HEK293 (cell line): ENCODE measurements at regions not wholly inside any gene's neighbourhood (a gene's known extent, or its start where the extent isn't known, plus 50 kb on each side); places are given as distances from the start of the nearest gene placed in this dataset.
"Not testable (repeated sequence)": the region's sequence is repeated elsewhere in the genome, so short reads cannot be mapped to it uniquely, and the experiment has no call there.

Experiments
- CTCF ChIA-PET: fragments of 350-600 bp; formaldehyde crosslinking; extraction: SDS; loops from one replicate; lab custom pipeline; 2021; ENCODE audit warnings: antibody characterized with exemption; lab: Yijun Ruan, JAX
- POLR2A ChIA-PET: fragments of 300-600 bp; formaldehyde crosslinking; extraction: SDS; loops from one replicate; lab custom pipeline; 2020; ENCODE audit warnings: antibody characterized with exemption, inconsistent platforms; lab: Yijun Ruan, JAX
- H3K27ac ChIP-seq: fragments of 200-500 bp; sonication (Bioruptor generic); 2 replicates; pipeline ENCODE4 v1.5.1; 2014; ENCODE audit warnings: low read depth, low read length, control low read depth, inconsistent platforms; ENCODE audit errors: extremely low read depth
- H3K36me3 ChIP-seq, 2 experiments: fragments of 200-500 bp in 1 of 2; sonication (Bioruptor generic) in 1 of 2; 1 replicate in 1 of 2; 2 replicates in 1 of 2; pipeline ENCODE4 v1.5.1; 2014 to 2017; ENCODE audit warnings: inconsistent platforms in 2 of 2, low read length in 2 of 2; ENCODE audit not compliant: control insufficient read depth in 2 of 2, insufficient read depth in 1 of 2
- H3K4me1 ChIP-seq: fragments of 200-500 bp; sonication (Bioruptor generic); 2 replicates; pipeline ENCODE4 v1.5.1; 2014; ENCODE audit warnings: mild to moderate bottlenecking, low read length, inconsistent platforms; ENCODE audit not compliant: control insufficient read depth, insufficient read depth
- H3K4me3 ChIP-seq: 2 replicates; pipeline ENCODE4 v1.5.1; 2011; ENCODE audit warnings: low read depth, mild to moderate bottlenecking, control low read depth, low read length, moderate library complexity
- H3K9me3 ChIP-seq: fragments of 200-500 bp; sonication (Bioruptor generic); 2 replicates; pipeline ENCODE4 v1.5.1; 2014; ENCODE audit warnings: low read depth, low read length, inconsistent platforms; ENCODE audit not compliant: control insufficient read depth, insufficient read depth
- PRDM6 ChIP-seq: fragments of 450-650 bp; formaldehyde crosslinking; IDR thresholded peaks from 2 replicates; pipeline ENCODE4 v1.5.1; 2017; ENCODE audit warnings: missing biosample characterization, missing genetic modification characterization
- SCRT1 ChIP-seq: fragments of 450-650 bp; formaldehyde crosslinking; IDR thresholded peaks from 2 replicates; pipeline ENCODE4 v1.5.1; 2016; ENCODE audit warnings: missing biosample characterization, missing genetic modification characterization, borderline replicate concordance
- SCRT2 ChIP-seq: fragments of 450-650 bp; formaldehyde crosslinking; IDR thresholded peaks from 2 replicates; pipeline ENCODE4 v1.5.1; 2016; ENCODE audit warnings: missing biosample characterization, missing genetic modification characterization
- ZBTB8A ChIP-seq: fragments of 450-650 bp; formaldehyde crosslinking; IDR thresholded peaks from 2 replicates; pipeline ENCODE4 v1.5.1; 2016; ENCODE audit warnings: missing biosample characterization, missing genetic modification characterization
- ZNF10 ChIP-seq: fragments of 450-650 bp; formaldehyde crosslinking; IDR thresholded peaks from 2 replicates; pipeline ENCODE4 v1.5.1; 2017; ENCODE audit warnings: missing biosample characterization, missing genetic modification characterization
- ZNF132 ChIP-seq: fragments of 450-650 bp; formaldehyde crosslinking; IDR thresholded peaks from 2 replicates; pipeline ENCODE4 v1.5.1; 2017; ENCODE audit warnings: missing biosample characterization, missing genetic modification characterization, borderline replicate concordance
- ZNF239 ChIP-seq: fragments of 450-650 bp; formaldehyde crosslinking; IDR thresholded peaks from 2 replicates; pipeline ENCODE4 v1.5.1; 2016; ENCODE audit warnings: missing biosample characterization, missing genetic modification characterization
- ZNF274 ChIP-seq, 2 experiments: fragments of 200-500 bp in 1 of 2; fragments of 450-650 bp in 1 of 2; sonication (Bioruptor generic) in 1 of 2; formaldehyde crosslinking in 1 of 2; IDR thresholded peaks; 2 replicates each; pipeline versions ENCODE4 v1.5.1 to v1.6.1; 2014 to 2016; ENCODE audit warnings: borderline replicate concordance in 1 of 2, inconsistent platforms in 1 of 2, low read length in 1 of 2, missing biosample characterization in 1 of 2, missing genetic modification characterization in 1 of 2
- ZNF324 ChIP-seq: fragments of 450-650 bp; formaldehyde crosslinking; IDR thresholded peaks from 2 replicates; pipeline ENCODE4 v1.5.1; 2016; ENCODE audit warnings: missing biosample characterization, missing genetic modification characterization
- ZNF423 ChIP-seq: fragments of 450-650 bp; formaldehyde crosslinking; IDR thresholded peaks from 2 replicates; pipeline ENCODE4 v1.5.1; 2016; ENCODE audit warnings: missing biosample characterization, missing genetic modification characterization
- ZNF529 ChIP-seq: fragments of 450-650 bp; formaldehyde crosslinking; IDR thresholded peaks from 2 replicates; pipeline ENCODE4 v1.5.1; 2017; ENCODE audit warnings: missing genetic modification characterization, missing biosample characterization; ENCODE audit not compliant: insufficient replicate concordance
- ZNF654 ChIP-seq: fragments of 450-650 bp; formaldehyde crosslinking; IDR thresholded peaks from 2 replicates; pipeline ENCODE4 v1.5.1; 2016; ENCODE audit warnings: low read depth, missing biosample characterization, missing genetic modification characterization
- ZNF660 ChIP-seq: fragments of 450-650 bp; IDR thresholded peaks from 2 replicates; pipeline ENCODE4 v1.5.1; 2018; ENCODE audit warnings: missing biosample characterization, mild to moderate bottlenecking, missing genetic modification characterization
- ZNF747 ChIP-seq: fragments of 450-650 bp; formaldehyde crosslinking; IDR thresholded peaks from 2 replicates; pipeline ENCODE4 v1.5.1; 2016; ENCODE audit warnings: missing biosample characterization, missing genetic modification characterization
- ZNF776 ChIP-seq: fragments of 450-650 bp; formaldehyde crosslinking; IDR thresholded peaks from 2 replicates; pipeline ENCODE4 v1.5.0; 2017; ENCODE audit warnings: missing biosample characterization, missing genetic modification characterization, borderline replicate concordance
- ZSCAN5A ChIP-seq: fragments of 450-650 bp; formaldehyde crosslinking; IDR thresholded peaks from 2 replicates; pipeline ENCODE4 v1.5.1; 2016; ENCODE audit warnings: missing biosample characterization, missing genetic modification characterization
- TF ChIP-seq, protein P1 (sequence below): fragments of 450-650 bp; formaldehyde crosslinking; IDR thresholded peaks from 2 replicates; pipeline ENCODE4 v1.5.1; 2016; ENCODE audit warnings: missing biosample characterization, missing genetic modification characterization

GRCh38 chr9:3735251-3735650 is 209.4 kb upstream of the RFX3 start:
- no peak overlapping the region for H3K27ac ChIP-seq
- CTCF ChIA-PET, result interaction anchor here (0.7 to 4.6 kb wide), 4 partner anchors 604 to 887 kb away, joined by 5 to 29 read pairs (median 14); no protein-coding TSS in a partner anchor

DNA sequence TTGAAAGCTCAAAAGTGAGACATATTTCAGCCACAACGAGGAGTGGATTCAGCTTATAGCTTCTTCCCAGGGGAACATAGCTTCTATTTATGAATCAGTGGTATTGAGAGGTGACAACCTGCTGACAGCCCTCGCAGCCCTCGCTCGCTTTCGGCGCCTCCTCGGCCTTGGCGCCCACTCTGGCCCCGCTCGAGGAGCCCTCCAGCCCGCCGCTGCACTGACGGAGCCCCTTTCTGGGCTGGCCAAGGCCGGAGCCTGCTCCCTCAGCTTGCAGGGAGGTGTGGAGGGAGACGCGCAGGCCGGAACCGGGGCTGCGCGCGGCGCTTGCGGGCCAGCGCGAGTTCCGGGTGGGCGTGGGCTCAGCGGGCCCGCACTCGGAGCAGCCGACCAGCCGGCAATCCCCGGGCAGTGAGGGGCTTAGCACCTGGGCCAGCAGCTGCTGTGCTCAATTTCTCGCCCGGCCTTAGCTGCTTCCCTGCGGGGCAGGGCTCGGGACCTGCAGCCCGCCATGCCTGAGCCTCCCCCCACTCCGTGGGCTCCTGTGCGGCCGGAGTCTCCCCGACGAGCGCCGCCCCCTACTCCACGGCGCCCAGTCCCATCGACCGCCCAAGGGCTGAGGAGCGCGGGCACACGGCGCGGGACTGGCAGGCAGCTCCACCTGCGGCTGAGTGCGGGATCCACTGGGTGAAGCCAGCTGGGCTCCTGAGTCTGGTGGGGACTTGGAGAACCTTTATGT is 207.9 kb upstream of the RFX3 start:
- H3K4me1 ChIP-seq, H3K4me3 ChIP-seq, H3K36me3 ChIP-seq, H3K9me3 ChIP-seq, H3K27ac ChIP-seq: not testable (repeated sequence)
- ChIA-PET CTCF (interaction anchor here (0.6 to 4.6 kb wide), 10 partner anchors 84 to 651 kb away, joined by 3 to 29 read pairs (median 8); no protein-coding TSS in a partner anchor), POLR2A (interaction anchor here (0.6 to 0.7 kb wide), 2 partner anchors 232 to 567 kb away, joined by 3 read pairs; no protein-coding TSS in a partner anchor)

More at GRCh38 chr9:3735251-3735650, 209.4 kb upstream of the RFX3 start:
- Histone ChIP-seq H3K4me3 (no peak overlapping the region), H3K36me3 (no peaks in the 10 kb centered on the region), H3K4me1 (no peaks in the 10 kb centered on the region), H3K9me3 (no peaks in the 10 kb centered on the region)
- TF ChIP-seq ZNF776 (tag by site-specific recombination), result no peak
- POLR2A ChIA-PET, result no interaction called here

DNA sequence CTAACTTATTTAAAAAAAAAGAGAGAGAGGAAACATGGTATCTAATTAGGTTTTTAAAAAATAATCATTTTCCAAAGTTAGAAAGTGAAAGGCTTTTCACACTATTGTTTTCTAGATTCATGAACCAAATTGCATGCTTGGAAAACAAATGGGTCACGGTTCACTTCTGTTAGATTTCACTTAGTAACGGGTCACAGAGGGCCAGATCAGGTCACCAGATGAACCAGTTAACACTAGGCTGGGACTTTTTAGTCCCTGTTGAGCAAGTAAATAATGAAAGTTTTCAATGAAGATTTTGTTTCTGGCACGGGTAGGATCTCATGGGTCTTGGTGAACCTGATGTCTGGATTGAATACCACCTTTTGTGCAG is 207.2 kb upstream of the RFX3 start:
- H3K36me3 ChIP-seq, result no peaks in the 10 kb centered on the region
- H3K27ac ChIP-seq, result no peak overlapping the region
- POLR2A ChIA-PET, result no interaction called here
- no peaks in the 10 kb centered on the region for H3K9me3 ChIP-seq
- CTCF ChIA-PET, result interaction anchor here (0.6 to 4.6 kb wide), 10 partner anchors 265 to 651 kb away, joined by 3 to 29 read pairs (median 8); no protein-coding TSS in a partner anchor
- no peaks in the 10 kb centered on the region for H3K4me1 ChIP-seq
- TF ChIP-seq, protein P1, sequence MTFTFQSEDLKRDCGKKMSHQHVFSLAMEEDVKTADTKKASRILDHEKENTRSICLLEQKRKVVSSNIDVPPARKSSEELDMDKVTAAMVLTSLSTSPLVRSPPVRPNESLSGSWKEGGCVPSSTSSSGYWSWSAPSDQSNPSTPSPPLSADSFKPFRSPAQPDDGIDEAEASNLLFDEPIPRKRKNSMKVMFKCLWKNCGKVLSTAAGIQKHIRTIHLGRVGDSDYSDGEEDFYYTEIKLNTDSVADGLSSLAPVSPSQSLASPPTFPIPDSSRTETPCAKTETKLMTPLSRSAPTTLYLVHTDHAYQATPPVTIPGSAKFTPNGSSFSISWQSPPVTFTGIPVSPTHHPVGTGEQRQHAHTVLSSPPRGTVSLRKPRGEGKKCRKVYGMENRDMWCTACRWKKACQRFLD (tag by site-specific recombination), result no peak
- TF ChIP-seq ZNF529, result no peak
- no peak for TF ChIP-seq ZBTB8A (tag by site-specific recombination)
- TF ChIP-seq PRDM6 (tag by site-specific recombination), result no peak
- no peak for TF ChIP-seq ZNF274 (IDR thresholded peaks at IDR 0.05; ENCODE audit: low read length)
- TF ChIP-seq ZNF274 (tag by site-specific recombination; IDR thresholded peaks at IDR 0.05; ENCODE audit: borderline replicate concordance), result no peak
- TF ChIP-seq ZNF10 (tag by site-specific recombination), result no peak
- TF ChIP-seq ZNF239 (tag by site-specific recombination), result no peak
- H3K4me3 ChIP-seq, result no peak overlapping the region

DNA sequence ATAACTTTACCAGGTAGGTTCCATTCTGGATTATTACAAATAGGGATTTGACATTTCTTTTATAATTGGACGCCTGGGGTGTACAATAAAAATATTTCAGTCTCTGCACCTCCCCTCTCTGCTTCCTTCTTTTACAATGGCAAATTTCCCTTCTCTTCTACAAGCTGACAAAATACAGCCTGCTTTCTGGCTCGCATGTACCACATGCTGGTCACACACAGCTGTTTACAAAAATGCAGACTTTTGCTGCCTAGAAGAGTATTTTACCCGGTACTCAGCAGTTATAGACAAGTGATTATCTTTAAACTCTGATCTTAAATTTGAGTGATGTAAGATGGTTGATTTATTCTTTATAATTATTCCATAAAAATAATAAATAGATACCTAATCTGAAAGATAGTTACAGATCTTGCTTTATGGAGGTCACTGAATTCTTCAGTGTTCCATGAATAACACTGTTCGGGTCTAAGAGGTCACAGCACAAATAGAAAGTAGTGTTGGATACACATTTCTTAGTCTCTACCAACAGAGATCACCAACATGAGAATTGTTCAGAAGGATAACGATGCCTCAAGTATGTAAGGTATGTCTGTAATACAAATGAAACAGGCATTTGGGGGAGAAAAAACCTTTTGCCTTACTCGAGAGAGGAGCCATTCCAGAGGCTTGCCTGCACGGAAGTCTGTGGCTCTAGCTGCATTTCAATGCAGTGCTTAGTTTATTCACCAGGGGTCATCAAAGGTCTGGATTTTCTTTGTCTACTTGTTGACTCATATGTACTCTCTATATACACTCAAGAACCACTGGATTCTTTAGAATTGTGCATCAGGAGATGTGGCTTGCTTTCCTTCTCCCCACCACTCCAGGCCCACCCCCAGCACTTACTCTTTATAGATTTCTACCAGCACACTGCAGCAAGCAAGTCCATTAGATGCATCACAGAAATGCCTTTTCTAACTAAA is 206.6 kb upstream of the RFX3 start:
- no peaks in the 10 kb centered on the region for H3K9me3 ChIP-seq
- no peaks in the 10 kb centered on the region for H3K4me1 ChIP-seq
- no peak overlapping the region for H3K27ac ChIP-seq
- H3K36me3 ChIP-seq, result no peaks in the 10 kb centered on the region
- POLR2A ChIA-PET, result no interaction called here
- H3K4me3 ChIP-seq, result no peak overlapping the region
- CTCF ChIA-PET, result interaction anchor here (0.6 to 4.6 kb wide), 19 partner anchors 12 to 643 kb away, joined by 3 to 29 read pairs (median 4); no protein-coding TSS in a partner anchor
- TF ChIP-seq ZNF660 (0 out of 2 replicates have a peak, but pooled peaks have one; percentile 30), SCRT1 (tag by site-specific recombination) (peak; percentile 79; the same call in 1 of the 2 replicates), ZNF747 (no peak), ZNF132 (no peak), ZNF324 (tag by site-specific recombination) (no peak), SCRT2 (tag by site-specific recombination) (peak; percentile 93), ZNF10 (tag by site-specific recombination) (peak; percentile 85), ZSCAN5A (tag by site-specific recombination) (no peak), ZNF423 (tag by site-specific recombination) (no peak), ZNF654 (tag by site-specific recombination) (peak; percentile 70)
